A549 (cell line): ENCODE measurements at regions not wholly inside any gene's neighbourhood (a gene's known extent, or its start where the extent isn't known, plus 50 kb on each side); places are given as distances from the start of the nearest gene placed in this dataset.

Source experiments
- ATAC-seq, 2 experiments: fragments of 200-7000 bp in 1 of 2; fragments of >200 bp in 1 of 2; cut with Nextera tagmentation in 1 of 2; cut with Tn5 transposase in 1 of 2; 3 replicates each; pipeline versions ENCODE4 v1.8.0 to v1.9.1; 2018 to 2020; ENCODE audit warnings: mild to moderate bottlenecking in 1 of 2, moderate library complexity in 1 of 2
- CTCF ChIA-PET: fragments of 300-600 bp; sonication (Branson Sonifier 250); formaldehyde crosslinking; extraction: SDS; loops from one replicate; lab custom pipeline; 2021; ENCODE audit warnings: antibody characterized with exemption, inconsistent platforms; lab: Yijun Ruan, JAX
- POLR2A ChIA-PET: fragments of 350-600 bp; formaldehyde crosslinking; extraction: SDS; loops from one replicate; lab custom pipeline; 2021; ENCODE audit warnings: antibody characterized with exemption, inconsistent platforms; lab: Yijun Ruan, JAX
- DNase-seq, 2 experiments: peaks; one replicate each; pipeline versions ENCODE4 v3.0.0 to v3.0.0-alpha.2; 2011 to 2016; ENCODE audit warnings: low read depth in 1 of 2, low spot score in 1 of 2
- FAIRE-seq: peaks from 2 replicates; lab custom pipeline; 2011; peaks lifted over from hg19 to GRCh38; lab: Jason Lieb, UNC
- H3K27ac ChIP-seq, 2 experiments: fragments of >200 bp; sonication (Bioruptor Twin); formaldehyde crosslinking; 3 replicates each; pipeline ENCODE4 v1.5.1; 2016 to 2017
- H3K4me1 ChIP-seq: fragments of >200 bp; sonication (Bioruptor Twin); formaldehyde crosslinking; 3 replicates; pipeline ENCODE4 v1.6.1; 2016
- H3K4me2 ChIP-seq: fragments of >200 bp; sonication (Bioruptor Twin); formaldehyde crosslinking; 3 replicates; pipeline ENCODE4 v1.6.1; 2016
- H3K4me3 ChIP-seq: fragments of >200 bp; sonication (Bioruptor Twin); formaldehyde crosslinking; 3 replicates; pipeline ENCODE4 v1.5.1; 2016
- H3K9me3 ChIP-seq: fragments of >200 bp; sonication (Bioruptor Twin); formaldehyde crosslinking; 3 replicates; pipeline ENCODE4 v1.6.1; 2016
- CBX8 ChIP-seq: fragments of 200-600 bp; sonication (generic); IDR thresholded peaks from 2 replicates; pipeline ENCODE4 v1.6.1; 2016
- CEBPB ChIP-seq, 2 experiments: fragments of >200 bp in 1 of 2; sonication (Bioruptor Twin) in 1 of 2; formaldehyde crosslinking in 1 of 2; IDR thresholded peaks; 2 replicates each; pipeline ENCODE4 v1.6.1; 2012 to 2016
- CHD2 ChIP-seq: fragments of 150-350 bp; IDR thresholded peaks from 2 replicates; pipeline ENCODE4 v1.6.1; 2014; ENCODE audit warnings: low read length; ENCODE audit not compliant: partially characterized antibody
- CHD4 ChIP-seq: fragments of 200-600 bp; sonication (generic); IDR thresholded peaks from 2 replicates; pipeline ENCODE4 v1.6.1; 2016; ENCODE audit warnings: antibody characterized with exemption, mild to moderate bottlenecking, borderline replicate concordance
- EHMT2 ChIP-seq: fragments of 200-600 bp; sonication (generic); IDR thresholded peaks from 2 replicates; pipeline ENCODE4 v1.6.1; 2016; ENCODE audit warnings: antibody characterized with exemption, low read depth, mild to moderate bottlenecking, moderate library complexity
- FOSL2 ChIP-seq, 2 experiments: fragments of 450-650 bp in 1 of 2; fragments of >200 bp in 1 of 2; sonication (Bioruptor Twin) in 1 of 2; formaldehyde crosslinking; IDR thresholded peaks; 2 replicates each; pipeline versions ENCODE4 v1.5.0 to v1.6.1; 2016 to 2020; ENCODE audit warnings: mild to moderate bottlenecking in 1 of 2, moderate library complexity in 1 of 2
- FOXS1 ChIP-seq: fragments of 250-450 bp; sonication (Bioruptor Pico); IDR thresholded peaks from 2 replicates; pipeline ENCODE4 v1.5.0; 2020; ENCODE audit warnings: mild to moderate bottlenecking, moderate library complexity
- GATA3 ChIP-seq: IDR thresholded peaks from 2 replicates; pipeline ENCODE4 v1.6.1; 2012; ENCODE audit warnings: borderline replicate concordance
- HDAC2 ChIP-seq: fragments of 200-600 bp; sonication (generic); IDR thresholded peaks from 2 replicates; pipeline ENCODE4 v1.6.1; 2016
- HES2 ChIP-seq: fragments of >200 bp; sonication (Bioruptor Twin); formaldehyde crosslinking; IDR thresholded peaks from 2 replicates; pipeline ENCODE4 v1.6.1; 2016
- HOXB13 ChIP-seq: fragments of 250-450 bp; sonication (Bioruptor Pico); IDR thresholded peaks from 2 replicates; pipeline ENCODE4 v1.5.0; 2020; ENCODE audit warnings: low read depth, mild to moderate bottlenecking, moderate library complexity
- HOXB5 ChIP-seq: fragments of 250-450 bp; sonication (Bioruptor Pico); IDR thresholded peaks from 2 replicates; pipeline ENCODE4 v1.5.0; 2020; ENCODE audit warnings: mild to moderate bottlenecking, moderate library complexity
- JUN ChIP-seq, 2 experiments: fragments of >200 bp; sonication (Bioruptor Twin); formaldehyde crosslinking; IDR thresholded peaks; 2 replicates in 1 of 2; 3 replicates in 1 of 2; pipeline ENCODE4 v1.6.1; 2016 to 2017
- JUNB ChIP-seq: fragments of >200 bp; sonication (Bioruptor Twin); formaldehyde crosslinking; IDR thresholded peaks from 2 replicates; pipeline ENCODE4 v1.6.1; 2016
- KDM1A ChIP-seq: fragments of 200-600 bp; sonication (generic); IDR thresholded peaks from 2 replicates; pipeline ENCODE4 v1.6.1; 2016; ENCODE audit warnings: low read depth, mild to moderate bottlenecking
- KDM5A ChIP-seq: fragments of 200-600 bp; sonication (generic); IDR thresholded peaks from 2 replicates; pipeline ENCODE4 v1.6.1; 2016; ENCODE audit warnings: antibody characterized with exemption, mild to moderate bottlenecking
- NFE2L2 ChIP-seq: fragments of 150-350 bp; conservative IDR thresholded peaks from 2 replicates; pipeline ENCODE4 v1.6.1; 2014; ENCODE audit warnings: low read length
- NR3C1 ChIP-seq: fragments of >200 bp; sonication (Bioruptor Twin); formaldehyde crosslinking; IDR thresholded peaks from 3 replicates; pipeline ENCODE4 v1.6.1; 2017
- PHF8 ChIP-seq: fragments of 200-600 bp; sonication (generic); IDR thresholded peaks from 2 replicates; pipeline ENCODE4 v1.6.1; 2016; ENCODE audit warnings: low read depth, mild to moderate bottlenecking, antibody characterized with exemption, moderate library complexity, borderline replicate concordance
- POLR2A ChIP-seq: IDR thresholded peaks from 2 replicates; pipeline ENCODE4 v1.6.1; 2012; ENCODE audit warnings: mild to moderate bottlenecking, low read length
- POLR2AphosphoS2 ChIP-seq: conservative IDR thresholded peaks from 2 replicates; pipeline ENCODE4 v1.6.1; 2012; ENCODE audit warnings: low read length, improper control_type of control experiment, inconsistent platforms
- RAD21 ChIP-seq, 2 experiments: fragments of >200 bp in 1 of 2; sonication (Bioruptor Twin) in 1 of 2; formaldehyde crosslinking in 1 of 2; IDR thresholded peaks in 1 of 2; conservative IDR thresholded peaks in 1 of 2; 2 replicates in 1 of 2; 3 replicates in 1 of 2; pipeline ENCODE4 v1.6.1; 2012 to 2018; ENCODE audit warnings: inconsistent platforms in 1 of 2
- REST ChIP-seq: fragments of 200-600 bp; sonication (generic); IDR thresholded peaks from 2 replicates; pipeline ENCODE4 v1.6.1; 2016; ENCODE audit warnings: antibody characterized with exemption, mild to moderate bottlenecking, moderate library complexity
- ZFP36 ChIP-seq: fragments of 450-650 bp; IDR thresholded peaks from 2 replicates; pipeline ENCODE4 v1.6.1; 2014; ENCODE audit warnings: borderline replicate concordance; ENCODE audit not compliant: partially characterized antibody
- ZSCAN20 ChIP-seq: fragments of 250-450 bp; sonication (Bioruptor Pico); IDR thresholded peaks from 2 replicates; pipeline ENCODE4 v1.8.0; 2022; ENCODE audit warnings: mild to moderate bottlenecking, moderate library complexity
- WGBS: methylation state at CpG from one replicate; pipeline ENCODE4 v1.1.6; 2017; ENCODE audit errors: missing lambda C conversion rate; 5-methylcytosine and 5-hydroxymethylcytosine counted together
- TF ChIP-seq, protein P1 (sequence below): fragments of 450-650 bp; IDR thresholded peaks from 2 replicates; pipeline ENCODE4 v1.6.1; 2014; ENCODE audit warnings: antibody characterized with exemption
- TF ChIP-seq, protein P2 (sequence below): fragments of >200 bp; sonication (Bioruptor Twin); formaldehyde crosslinking; IDR thresholded peaks from 3 replicates; pipeline ENCODE4 v1.6.1; 2016

DNA sequence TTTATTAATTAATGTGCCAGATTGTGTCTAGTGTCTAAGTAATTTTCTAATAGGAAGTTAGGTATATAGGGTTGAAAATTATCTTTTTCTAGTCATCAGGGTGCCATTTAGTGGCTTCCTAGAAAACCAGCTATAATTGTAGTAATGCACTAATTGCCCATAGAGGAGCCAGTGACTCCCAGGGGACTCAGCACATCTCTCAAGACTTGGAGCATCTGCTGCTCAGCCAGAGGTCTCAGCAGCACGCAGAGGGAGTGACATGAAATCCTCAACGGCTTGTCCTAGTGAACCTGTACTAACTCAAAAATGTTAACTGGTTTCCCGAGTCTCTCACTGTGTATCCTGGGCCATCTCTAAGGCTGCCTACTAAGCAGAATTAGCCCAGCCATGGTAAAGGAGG, 78.2 kb upstream of the MAN2A1 start:
- Histone ChIP-seq H3K27ac (no peak overlapping the region), H3K4me2 (no peak overlapping the region), H3K9me3 (no peaks in the 10 kb centered on the region), H3K4me1 (no peaks in the 10 kb centered on the region), H3K4me3 (no peak overlapping the region)
- ChIA-PET CTCF (no interaction called here), POLR2A (no interaction called here)
- FAIRE-seq (no peak), DNase-seq (no peak), ATAC-seq (no peak)
- no peak for TF ChIP-seq CHD2
- TF ChIP-seq, protein P1, sequence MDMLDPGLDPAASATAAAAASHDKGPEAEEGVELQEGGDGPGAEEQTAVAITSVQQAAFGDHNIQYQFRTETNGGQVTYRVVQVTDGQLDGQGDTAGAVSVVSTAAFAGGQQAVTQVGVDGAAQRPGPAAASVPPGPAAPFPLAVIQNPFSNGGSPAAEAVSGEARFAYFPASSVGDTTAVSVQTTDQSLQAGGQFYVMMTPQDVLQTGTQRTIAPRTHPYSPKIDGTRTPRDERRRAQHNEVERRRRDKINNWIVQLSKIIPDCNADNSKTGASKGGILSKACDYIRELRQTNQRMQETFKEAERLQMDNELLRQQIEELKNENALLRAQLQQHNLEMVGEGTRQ: no peak
- TF ChIP-seq POLR2A: no peak
- 6% methylated on average over 3 of the region's 3 CpGs for WGBS

GRCh38 chr5:109611061-109611460, 78.7 kb upstream of the MAN2A1 start:
- FAIRE-seq (no peak), ATAC-seq (no peak), DNase-seq (no peak)
- no peaks in the 10 kb centered on the region for H3K9me3 ChIP-seq
- H3K4me1 ChIP-seq: no peaks in the 10 kb centered on the region
- WGBS: 2% methylated on average over 4 of the region's 4 CpGs
- no peak overlapping the region for H3K4me3 ChIP-seq
- H3K4me2 ChIP-seq: no peak overlapping the region
- ChIA-PET CTCF (no interaction called here), POLR2A (no interaction called here)
- no peak overlapping the region for H3K27ac ChIP-seq
- TF ChIP-seq EHMT2 (no peak), FOXS1 (CRISPR knock-in tag) (no peak), KDM5A (no peak), CBX8 (no peak), NFE2L2 (no peak), POLR2AphosphoS2 (no peak), FOSL2 (IDR thresholded peaks at IDR 0.05) (no peak), FOSL2 (CRISPR knock-in tag; IDR thresholded peaks at IDR 0.05) (no peak), HES2 (no peak), HOXB5 (CRISPR knock-in tag) (no peak), KDM1A (no peak), JUNB (no peak), ZFP36 (no peak)
- TF ChIP-seq, protein P2, sequence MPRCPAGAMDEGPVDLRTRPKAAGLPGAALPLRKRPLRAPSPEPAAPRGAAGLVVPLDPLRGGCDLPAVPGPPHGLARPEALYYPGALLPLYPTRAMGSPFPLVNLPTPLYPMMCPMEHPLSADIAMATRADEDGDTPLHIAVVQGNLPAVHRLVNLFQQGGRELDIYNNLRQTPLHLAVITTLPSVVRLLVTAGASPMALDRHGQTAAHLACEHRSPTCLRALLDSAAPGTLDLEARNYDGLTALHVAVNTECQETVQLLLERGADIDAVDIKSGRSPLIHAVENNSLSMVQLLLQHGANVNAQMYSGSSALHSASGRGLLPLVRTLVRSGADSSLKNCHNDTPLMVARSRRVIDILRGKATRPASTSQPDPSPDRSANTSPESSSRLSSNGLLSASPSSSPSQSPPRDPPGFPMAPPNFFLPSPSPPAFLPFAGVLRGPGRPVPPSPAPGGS: no peak

GRCh38 chr5:109610581-109610980, 79.1 kb upstream of the MAN2A1 start:
- no peak for FAIRE-seq
- POLR2A ChIA-PET: no interaction called here
- H3K4me1 ChIP-seq: no peaks in the 10 kb centered on the region
- 0% methylated on average over 3 of the region's 3 CpGs for WGBS
- H3K4me2 ChIP-seq: no peak overlapping the region
- no peak for DNase-seq
- no peak for ATAC-seq
- H3K27ac ChIP-seq: no peak overlapping the region
- TF ChIP-seq CHD4 (no peak), CBX8 (no peak), RAD21 (conservative IDR thresholded peaks at IDR 0.05 in 1 of 2, IDR thresholded peaks at IDR 0.05 in 1 of 2) (no peak)
- no peak overlapping the region for H3K4me3 ChIP-seq
- CTCF ChIA-PET: no interaction called here
- H3K9me3 ChIP-seq: no peaks in the 10 kb centered on the region

- no peak for ATAC-seq
- DNase-seq: no peak
- H3K4me1 ChIP-seq: no peaks in the 10 kb centered on the region
- WGBS: 65% methylated on average over 3 of the region's 3 CpGs
- CTCF ChIA-PET: no interaction called here
- no peak overlapping the region for H3K4me3 ChIP-seq
- POLR2A ChIA-PET: no interaction called here
- H3K9me3 ChIP-seq: no peaks in the 10 kb centered on the region
- no peak overlapping the region for H3K4me2 ChIP-seq
- FAIRE-seq: no peak
- no peak overlapping the region for H3K27ac ChIP-seq
- no peak for TF ChIP-seq HES2
- TF ChIP-seq REST: no peak
- no peak for TF ChIP-seq ZFP36
- TF ChIP-seq HOXB13 (CRISPR knock-in tag): no peak
- TF ChIP-seq NR3C1: no peak
- TF ChIP-seq HDAC2: no peak
- TF ChIP-seq JUN (IDR thresholded peaks at IDR 0.05): no peak
- TF ChIP-seq ZSCAN20 (CRISPR knock-in tag): no peak
- TF ChIP-seq POLR2A: no peak
- no peak for TF ChIP-seq PHF8
- no peak for TF ChIP-seq CEBPB (IDR thresholded peaks at IDR 0.05)
- TF ChIP-seq GATA3: no peak
Observed at GRCh38 chr5:109605207-109605730, 84.5 kb upstream of the MAN2A1 start.
